ENCODE measurements at regions not wholly inside any gene's neighbourhood (a gene's known extent, or its start where the extent isn't known, plus 50 kb on each side); places are given as distances from the start of the nearest gene placed in this dataset.

- 81 to 85% methylated on average over 2 of the region's 2 CpGs for WGBS, 2 donors
- H3K27me3 ChIP-seq = no peaks in the 10 kb centered on the region
- TF ChIP-seq CTCF (IDR thresholded peaks at IDR 0.05) = no peak
- no peak for TF ChIP-seq POLR2A (IDR thresholded peaks at IDR 0.05)
Measured at GRCh38 chr3:34969513-34969912, 669.8 kb upstream of the ARPP21 start.

DNA sequence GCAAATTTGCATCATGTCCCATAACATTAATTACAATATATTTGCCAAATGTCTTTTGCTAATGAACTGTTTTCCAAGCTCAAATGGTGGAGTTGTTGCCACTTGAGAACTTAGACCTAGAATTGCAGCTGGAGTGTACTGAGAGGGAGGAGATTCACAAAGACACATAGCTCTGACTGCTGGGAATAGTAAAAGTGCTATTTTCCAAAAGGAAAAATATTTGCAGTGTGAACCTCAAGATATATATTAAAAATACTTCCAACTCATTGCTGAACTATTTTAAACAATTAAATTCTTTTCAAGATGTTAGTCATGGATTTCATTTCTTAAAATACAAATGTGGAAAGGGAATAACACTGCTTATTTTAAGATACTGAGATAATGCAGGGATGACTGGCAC is 666.8 kb upstream of the ARPP21 start:
- no peak overlapping the region for H3K27ac ChIP-seq
- no peak for DNase-seq
- no peaks in the 10 kb centered on the region for H3K4me1 ChIP-seq
- H3K27me3 ChIP-seq = no peaks in the 10 kb centered on the region
- intact Hi-C loops (cut with DNase I; ENCODE audit: low total_unique reads) = no loop called here
- no peak overlapping the region for H3K4me3 ChIP-seq
- H3K9me3 ChIP-seq = no peaks in the 10 kb centered on the region
- no peaks in the 10 kb centered on the region for H3K36me3 ChIP-seq (ENCODE audit: low read depth, missing control alignments)
- TF ChIP-seq POLR2A (IDR thresholded peaks at IDR 0.05) (no peak), CTCF (IDR thresholded peaks at IDR 0.05) (no peak)

More at GRCh38 chr3:34969513-34969912, 669.8 kb upstream of the ARPP21 start:
- no peaks in the 10 kb centered on the region for H3K4me1 ChIP-seq
- no peak overlapping the region for H3K27ac ChIP-seq
- DNase-seq = no peak
- no peaks in the 10 kb centered on the region for H3K9me3 ChIP-seq
- intact Hi-C loops (cut with DNase I; ENCODE audit: low total_unique reads) = no loop called here
- no peaks in the 10 kb centered on the region for H3K36me3 ChIP-seq (ENCODE audit: low read depth, missing control alignments)
- H3K4me3 ChIP-seq = no peak overlapping the region

GRCh38 chr3:34973586-34973985 is 665.7 kb upstream of the ARPP21 start:
- Histone ChIP-seq H3K27ac (no peak overlapping the region), H3K4me1 (no peaks in the 10 kb centered on the region), H3K9me3 (no peaks in the 10 kb centered on the region), H3K27me3 (no peaks in the 10 kb centered on the region), H3K4me3 (no peak overlapping the region), H3K36me3 (ENCODE audit: low read depth, missing control alignments) (no peaks in the 10 kb centered on the region)
- 84 to 89% methylated on average over 1 of the region's 1 CpG for WGBS, 2 donors
- intact Hi-C loops (cut with DNase I; ENCODE audit: low total_unique reads) = no loop called here
- TF ChIP-seq CTCF (IDR thresholded peaks at IDR 0.05) (no peak), POLR2A (IDR thresholded peaks at IDR 0.05) (no peak)
- no peak for DNase-seq

DNA sequence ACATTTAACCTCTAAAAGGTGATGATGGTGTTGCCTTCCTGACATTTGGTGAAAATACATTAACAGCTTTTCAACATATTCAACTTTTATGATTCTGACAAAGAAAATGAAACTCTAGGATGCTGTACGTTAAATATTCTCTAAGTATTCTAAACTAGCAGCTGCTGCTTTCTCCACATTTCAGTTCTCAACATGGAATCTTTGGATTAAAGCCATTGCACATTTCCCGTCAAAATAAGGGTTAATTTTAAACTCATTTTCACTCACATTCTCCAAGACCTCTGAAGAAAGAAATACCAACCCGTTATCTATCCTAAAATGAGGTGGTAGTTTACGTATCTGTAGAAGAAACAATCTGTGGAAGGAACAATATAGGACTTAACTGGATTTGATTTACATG is 655.7 kb upstream of the ARPP21 start:
- H3K4me1 ChIP-seq = no peaks in the 10 kb centered on the region
- no peak overlapping the region for H3K4me3 ChIP-seq
- H3K27ac ChIP-seq = no peak overlapping the region
- no peaks in the 10 kb centered on the region for H3K36me3 ChIP-seq (ENCODE audit: low read depth, missing control alignments)
- no peaks in the 10 kb centered on the region for H3K9me3 ChIP-seq
- no peaks in the 10 kb centered on the region for H3K27me3 ChIP-seq
- no peak for TF ChIP-seq CTCF (IDR thresholded peaks at IDR 0.05)
- TF ChIP-seq POLR2A (IDR thresholded peaks at IDR 0.05) = no peak
- intact Hi-C loops (cut with DNase I; ENCODE audit: low total_unique reads) = no loop called here
- no peak for DNase-seq
- 63 to 65% methylated on average over 4 of the region's 4 CpGs for WGBS, 2 donors

GRCh38 chr3:34988296-34988695 is 651.0 kb upstream of the ARPP21 start:
- no peaks in the 10 kb centered on the region for H3K36me3 ChIP-seq (ENCODE audit: low read depth, missing control alignments)
- H3K9me3 ChIP-seq = no peaks in the 10 kb centered on the region
- 76 to 82% methylated on average over 4 to 22 of the region's 22 CpGs for WGBS, 2 donors
- intact Hi-C loops (cut with DNase I; ENCODE audit: low total_unique reads) = no loop called here
- TF ChIP-seq POLR2A (IDR thresholded peaks at IDR 0.05) = no peak
- TF ChIP-seq CTCF (IDR thresholded peaks at IDR 0.05) = no peak
- no peaks in the 10 kb centered on the region for H3K27me3 ChIP-seq
- H3K4me3 ChIP-seq = peak overlapping the region in 1 of 2 donors; percentile 32
- H3K4me1 ChIP-seq = no peaks in the 10 kb centered on the region
- H3K27ac ChIP-seq = no peak overlapping the region
- no peak for DNase-seq
